ENCODE measurements at regions not wholly inside any gene's neighbourhood (a gene's known extent, or its start where the extent isn't known, plus 50 kb on each side); places are given as distances from the start of the nearest gene placed in this dataset.

GRCh38 chr2:220491670-220492069, 864.2 kb downstream of the SLC4A3 start:
- no peak for TF ChIP-seq CTCF (IDR thresholded peaks at IDR 0.05)
- TF ChIP-seq POLR2A (IDR thresholded peaks at IDR 0.05), result no peak

Measured in body of pancreas (tissue), 4 donors.